Kidney (tissue), 13 donors: ENCODE measurements at regions not wholly inside any gene's neighbourhood (a gene's known extent, or its start where the extent isn't known, plus 50 kb on each side); places are given as distances from the start of the nearest gene placed in this dataset.

ENCODE experiments used
- DNase-seq, 5 donors: peaks; one replicate each; pipeline ENCODE4 v3.0.0-alpha.2; 2013 to 2020
- FAIRE-seq: peaks from 2 replicates; lab custom pipeline; 2012; peaks lifted over from hg19 to GRCh38; lab: Jason Lieb, UNC
- H3K27ac ChIP-seq, 2 donors: one replicate each; pipeline ENCODE4 v1.7.0; 2013; ENCODE audit warnings: low read depth in 2 of 2, low read length in 2 of 2, inconsistent platforms in 1 of 2
- H3K27me3 ChIP-seq: one replicate; pipeline ENCODE4 v1.7.1; 2013; ENCODE audit warnings: low read length, inconsistent platforms; ENCODE audit not compliant: control insufficient read depth, insufficient read depth
- H3K36me3 ChIP-seq, 3 donors: one replicate each; pipeline versions ENCODE4 v1.7.0 to v1.7.1; 2013; ENCODE audit warnings: low read length in 3 of 3, control low read depth in 1 of 3, inconsistent platforms in 1 of 3; ENCODE audit not compliant: insufficient read depth in 3 of 3, control insufficient read depth in 2 of 3
- H3K4me1 ChIP-seq, 3 donors: one replicate each; pipeline versions ENCODE4 v1.7.0 to v1.7.1; 2013; ENCODE audit warnings: low read length in 3 of 3, inconsistent platforms in 1 of 3, low read depth in 1 of 3; ENCODE audit not compliant: control insufficient read depth in 2 of 3, insufficient read depth in 2 of 3
- H3K4me3 ChIP-seq, 3 donors: one replicate each; pipeline versions ENCODE4 v1.7.0 to v1.8.1; 2013; ENCODE audit warnings: low read length in 3 of 3, control low read depth in 1 of 3, inconsistent platforms in 1 of 3
- H3K9ac ChIP-seq, 3 donors: one replicate each; pipeline versions ENCODE4 v1.7.0 to v1.7.1; 2013; ENCODE audit warnings: low read length in 3 of 3, control low read depth in 1 of 3, inconsistent platforms in 1 of 3
- H3K9me3 ChIP-seq, 3 donors: one replicate each; pipeline versions ENCODE4 v1.7.0 to v1.7.1; 2013; ENCODE audit warnings: low read length in 3 of 3, control low read depth in 1 of 3, inconsistent platforms in 1 of 3; ENCODE audit not compliant: control insufficient read depth in 2 of 3, insufficient read depth in 1 of 3
- CTCF ChIP-seq: IDR thresholded peaks from 3 replicates; pipeline ENCODE4 v1.5.1; 2012; ENCODE audit warnings: mild to moderate bottlenecking, moderate library complexity, borderline replicate concordance; ENCODE audit not compliant: insufficient read depth; ENCODE audit errors: extremely low read depth
- intact Hi-C: fragments of 100-400 bp; cut with DNase I; formaldehyde crosslinking; loops from one replicate; pipeline ENCODE4 v1.11.1; 2022
- donor health status: control.
- donor health status: control.
- donor health status: control.
- donor health status: control.
- donor health status: control.
- donor health status: DM: yes; HTN: yes; CAD: no.
- donor health status: Normal renal cell carcinoma (clear cell type).

GRCh38 chr3:194905696-194906095 lies 220.0 kb downstream of the FAM43A start:
- DNase-seq (no peak), FAIRE-seq (no peak)
- TF ChIP-seq CTCF = no peak
- no peaks in the 10 kb centered on the region for H3K4me1 ChIP-seq
- intact Hi-C loops = no loop called here
- no peaks in the 10 kb centered on the region for H3K36me3 ChIP-seq
- H3K27ac ChIP-seq = no peak overlapping the region
- H3K9me3 ChIP-seq = no peaks in the 10 kb centered on the region
- no peak overlapping the region for H3K9ac ChIP-seq
- no peak overlapping the region for H3K4me3 ChIP-seq
- no peaks in the 10 kb centered on the region for H3K27me3 ChIP-seq

GRCh38 chr3:194906229-194906629 lies 220.5 kb downstream of the FAM43A start:
- Histone ChIP-seq H3K36me3 (no peaks in the 10 kb centered on the region), H3K27me3 (no peaks in the 10 kb centered on the region), H3K4me1 (no peaks in the 10 kb centered on the region), H3K9ac (no peak overlapping the region), H3K27ac (no peak overlapping the region), H3K9me3 (no peaks in the 10 kb centered on the region), H3K4me3 (no peak overlapping the region)
- FAIRE-seq (no peak), DNase-seq (no peak)
- TF ChIP-seq CTCF = no peak
- intact Hi-C loops = no loop called here

GRCh38 chr3:194906970-194907629 lies 221.4 kb downstream of the FAM43A start:
- no peaks in the 10 kb centered on the region for H3K4me1 ChIP-seq
- no peak for TF ChIP-seq CTCF
- H3K4me3 ChIP-seq = no peak overlapping the region
- no peaks in the 10 kb centered on the region for H3K9me3 ChIP-seq
- no peak for FAIRE-seq
- H3K27ac ChIP-seq = no peak overlapping the region
- no peak overlapping the region for H3K9ac ChIP-seq
- no peaks in the 10 kb centered on the region for H3K36me3 ChIP-seq
- intact Hi-C loops = no loop called here
- no peaks in the 10 kb centered on the region for H3K27me3 ChIP-seq
- no peak for DNase-seq

GRCh38 chr3:194907811-194908210 lies 222.1 kb downstream of the FAM43A start:
- FAIRE-seq (no peak), DNase-seq (no peak)
- Histone ChIP-seq H3K9me3 (no peaks in the 10 kb centered on the region), H3K4me1 (no peaks in the 10 kb centered on the region), H3K4me3 (no peak overlapping the region), H3K9ac (no peak overlapping the region), H3K36me3 (no peaks in the 10 kb centered on the region), H3K27ac (no peak overlapping the region), H3K27me3 (no peaks in the 10 kb centered on the region)
- no peak for TF ChIP-seq CTCF
- intact Hi-C loops = no loop called here
